Activated T-cell treated with anti-CD3 and anti-CD28 coated beads, Interleukin-2, amount 50 U/mL, for 4 hours (primary cell): ENCODE measurements at regions not wholly inside any gene's neighbourhood (a gene's known extent, or its start where the extent isn't known, plus 50 kb on each side); places are given as distances from the start of the nearest gene placed in this dataset.
"Not testable (repeated sequence)": the region's sequence is repeated elsewhere in the genome, so short reads cannot be mapped to it uniquely, and the experiment has no call there.

Experiments used
- ATAC-seq, 2 donors: fragments of 200-7000 bp; cut with Tn5 transposase; one replicate each; pipeline ENCODE4 v1.10.0; 2021
- DNase-seq: peaks from one replicate; pipeline ENCODE4 v3.0.0-alpha.2; 2020
- H3K27me3 Mint-ChIP-seq: one replicate; pipeline ENCODE4 v1.8.0; 2021; ENCODE audit warnings: low read depth, mixed read lengths
- H3K36me3 Mint-ChIP-seq: one replicate; pipeline ENCODE4 v1.8.0; 2022; ENCODE audit warnings: mixed read lengths; ENCODE audit not compliant: insufficient read depth
- H3K4me1 Mint-ChIP-seq: one replicate; pipeline ENCODE4 v1.8.0; 2021; ENCODE audit warnings: low read depth, mixed read lengths
- H3K4me3 Mint-ChIP-seq: one replicate; pipeline ENCODE4 v1.8.0; 2021; ENCODE audit warnings: mild to moderate bottlenecking, moderate library complexity, mixed read lengths
- H3K9me3 Mint-ChIP-seq: one replicate; pipeline ENCODE4 v1.8.0; 2021; ENCODE audit warnings: mixed read lengths

- DNase-seq, H3K27me3 Mint-ChIP-seq, H3K36me3 Mint-ChIP-seq, ATAC-seq, H3K9me3 Mint-ChIP-seq, H3K4me3 Mint-ChIP-seq, H3K4me1 Mint-ChIP-seq: not testable (repeated sequence)
These were observed 438.4 kb upstream of the TBL1XR1 start for GRCh38 chr3:177635601-177636106.

GRCh38 chr3:177640319-177640965, 443.2 kb upstream of the TBL1XR1 start:
- Mint-ChIP-seq H3K27me3 (no peaks in the 10 kb centered on the region), H3K9me3 (no peaks in the 10 kb centered on the region), H3K36me3 (no peaks in the 10 kb centered on the region), H3K4me1 (peaks cover 46% of the 10 kb centered on the region), H3K4me3 (no peak overlapping the region)
- no peak for DNase-seq
- ATAC-seq = no peak

GRCh38 chr3:177641206-177641605, 443.9 kb upstream of the TBL1XR1 start:
- Mint-ChIP-seq H3K4me3 (no peak overlapping the region), H3K36me3 (no peaks in the 10 kb centered on the region), H3K27me3 (no peaks in the 10 kb centered on the region), H3K9me3 (no peaks in the 10 kb centered on the region), H3K4me1 (peaks cover 52% of the 10 kb centered on the region)
- ATAC-seq = no peak
- DNase-seq = no peak

- Mint-ChIP-seq H3K27me3 (no peaks in the 10 kb centered on the region), H3K9me3 (no peaks in the 10 kb centered on the region), H3K4me1 (peaks cover 62% of the 10 kb centered on the region), H3K4me3 (no peak overlapping the region), H3K36me3 (no peaks in the 10 kb centered on the region)
- ATAC-seq (peak; percentile 61 to 66), DNase-seq (no peak)
These were observed 444.9 kb upstream of the TBL1XR1 start for GRCh38 chr3:177642042-177642803.

- Mint-ChIP-seq H3K4me1 (peaks cover 68% of the 10 kb centered on the region), H3K4me3 (no peak overlapping the region), H3K9me3 (no peaks in the 10 kb centered on the region), H3K27me3 (no peaks in the 10 kb centered on the region), H3K36me3 (no peaks in the 10 kb centered on the region)
- ATAC-seq = peak in 1 of 2 donors; percentile 47
- no peak for DNase-seq
These were observed 445.5 kb upstream of the TBL1XR1 start for GRCh38 chr3:177642804-177643125.

- H3K4me1 Mint-ChIP-seq = peaks cover 64% of the 10 kb centered on the region
- no peak overlapping the region for H3K4me3 Mint-ChIP-seq
- no peaks in the 10 kb centered on the region for H3K27me3 Mint-ChIP-seq
- H3K9me3 Mint-ChIP-seq = no peaks in the 10 kb centered on the region
- DNase-seq (no peak), ATAC-seq (peak; percentile 43 to 51)
- H3K36me3 Mint-ChIP-seq = no peaks in the 10 kb centered on the region
These were observed 449.5 kb upstream of the TBL1XR1 start for GRCh38 chr3:177646749-177647148.

GRCh38 chr3:177647341-177647740, 450.1 kb upstream of the TBL1XR1 start:
- H3K27me3 Mint-ChIP-seq = no peaks in the 10 kb centered on the region
- H3K4me3 Mint-ChIP-seq = peak overlapping the region; percentile 55
- no peaks in the 10 kb centered on the region for H3K36me3 Mint-ChIP-seq
- ATAC-seq = no peak
- H3K4me1 Mint-ChIP-seq = peaks cover 58% of the 10 kb centered on the region
- H3K9me3 Mint-ChIP-seq = no peaks in the 10 kb centered on the region
- DNase-seq = no peak

- Mint-ChIP-seq H3K27me3 (no peaks in the 10 kb centered on the region), H3K36me3 (no peaks in the 10 kb centered on the region), H3K9me3 (no peaks in the 10 kb centered on the region), H3K4me1 (peaks cover 53% of the 10 kb centered on the region), H3K4me3 (peak overlapping the region; percentile 55)
- DNase-seq = no peak
- no peak for ATAC-seq
These were observed 450.6 kb upstream of the TBL1XR1 start for GRCh38 chr3:177647876-177648275.

GRCh38 chr3:177652556-177653291, 455.4 kb upstream of the TBL1XR1 start:
- Mint-ChIP-seq H3K36me3 (no peaks in the 10 kb centered on the region), H3K4me3 (no peak overlapping the region), H3K9me3 (peaks cover 3% of the 10 kb centered on the region), H3K4me1 (peaks cover 14% of the 10 kb centered on the region), H3K27me3 (no peaks in the 10 kb centered on the region)
- ATAC-seq (peak in 1 of 2 donors; percentile 28), DNase-seq (no peak)

- ATAC-seq (no peak), DNase-seq (no peak)
- H3K4me3 Mint-ChIP-seq = no peak overlapping the region
- peaks cover 2% of the 10 kb centered on the region for H3K4me1 Mint-ChIP-seq
- no peaks in the 10 kb centered on the region for H3K36me3 Mint-ChIP-seq
- peaks cover 3% of the 10 kb centered on the region for H3K9me3 Mint-ChIP-seq
- no peaks in the 10 kb centered on the region for H3K27me3 Mint-ChIP-seq
These were observed 460.0 kb upstream of the TBL1XR1 start for GRCh38 chr3:177657243-177657642.

GRCh38 chr3:177658354-177658753, 461.1 kb upstream of the TBL1XR1 start:
- no peaks in the 10 kb centered on the region for H3K36me3 Mint-ChIP-seq
- H3K27me3 Mint-ChIP-seq = no peaks in the 10 kb centered on the region
- peaks cover 3% of the 10 kb centered on the region for H3K9me3 Mint-ChIP-seq
- DNase-seq (no peak), ATAC-seq (no peak)
- no peak overlapping the region for H3K4me3 Mint-ChIP-seq
- H3K4me1 Mint-ChIP-seq = peaks cover 1% of the 10 kb centered on the region

GRCh38 chr3:177664380-177665103, 467.3 kb upstream of the TBL1XR1 start:
- not testable (repeated sequence) for ATAC-seq, H3K4me3 Mint-ChIP-seq, H3K36me3 Mint-ChIP-seq, DNase-seq, H3K9me3 Mint-ChIP-seq, H3K4me1 Mint-ChIP-seq, H3K27me3 Mint-ChIP-seq

GRCh38 chr3:177665122-177665808, 468.0 kb upstream of the TBL1XR1 start:
- DNase-seq = no peak
- no peak for ATAC-seq
- H3K4me1 Mint-ChIP-seq = no peaks in the 10 kb centered on the region
- H3K27me3 Mint-ChIP-seq = no peaks in the 10 kb centered on the region
- no peaks in the 10 kb centered on the region for H3K9me3 Mint-ChIP-seq
- no peaks in the 10 kb centered on the region for H3K36me3 Mint-ChIP-seq
- no peak overlapping the region for H3K4me3 Mint-ChIP-seq
